ENCODE measurements at regions not wholly inside any gene's neighbourhood (a gene's known extent, or its start where the extent isn't known, plus 50 kb on each side); places are given as distances from the start of the nearest gene placed in this dataset.

DNA sequence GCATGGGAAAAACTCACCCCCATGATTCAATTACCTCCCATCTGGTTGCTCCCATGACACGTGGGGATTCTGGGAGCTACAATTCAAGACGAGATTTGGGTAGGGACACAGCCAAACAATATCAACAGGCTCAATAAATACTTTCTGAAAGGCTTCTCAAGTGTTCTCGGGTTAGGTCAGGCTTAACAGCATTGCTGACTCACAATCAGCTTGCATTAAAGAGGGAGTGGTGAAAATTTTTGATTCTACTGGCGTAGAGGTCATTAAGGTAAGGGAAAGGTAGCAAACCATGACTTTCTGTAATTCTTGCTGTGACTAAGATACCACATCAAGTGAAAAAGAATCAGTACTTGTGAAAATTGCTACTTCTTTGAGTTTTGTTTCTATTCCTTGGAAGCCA, 126.4 kb downstream of the JCAD start:
- no peak for DNase-seq (ENCODE audit: low spot score)
- ChIA-PET POLR2A (ENCODE audit: low non-redundant PET) (no interaction called here), CTCF (no interaction called here)
- no TSS peak for BruUV-seq (replicated peaks)
- no peak overlapping the region for H3K27ac ChIP-seq (ENCODE audit: low read depth, low read length, poor library complexity, severe bottlenecking)
- intact Hi-C loops (cut with micrococcal nuclease; ENCODE audit: unreplicated experiment) = no loop called here
- no peaks in the 10 kb centered on the region for H3K9me3 ChIP-seq (ENCODE audit: low read depth, low read length, poor library complexity, severe bottlenecking)
- H3K4me3 ChIP-seq (ENCODE audit: low read depth, low read length, poor library complexity, severe bottlenecking) = no peak overlapping the region
- no peaks in the 10 kb centered on the region for H3K36me3 ChIP-seq (ENCODE audit: insufficient read depth, low read length, poor library complexity, severe bottlenecking)
- no peaks in the 10 kb centered on the region for H3K27me3 ChIP-seq (replicated peaks; ENCODE audit: insufficient read depth, low read depth, low read length, poor library complexity)
- TF ChIP-seq EZH2 (IDR thresholded peaks at IDR 0.05; ENCODE audit: borderline replicate concordance, low read depth, low read length, poor library complexity, severe bottlenecking) = no peak
- TF ChIP-seq, protein P1, sequence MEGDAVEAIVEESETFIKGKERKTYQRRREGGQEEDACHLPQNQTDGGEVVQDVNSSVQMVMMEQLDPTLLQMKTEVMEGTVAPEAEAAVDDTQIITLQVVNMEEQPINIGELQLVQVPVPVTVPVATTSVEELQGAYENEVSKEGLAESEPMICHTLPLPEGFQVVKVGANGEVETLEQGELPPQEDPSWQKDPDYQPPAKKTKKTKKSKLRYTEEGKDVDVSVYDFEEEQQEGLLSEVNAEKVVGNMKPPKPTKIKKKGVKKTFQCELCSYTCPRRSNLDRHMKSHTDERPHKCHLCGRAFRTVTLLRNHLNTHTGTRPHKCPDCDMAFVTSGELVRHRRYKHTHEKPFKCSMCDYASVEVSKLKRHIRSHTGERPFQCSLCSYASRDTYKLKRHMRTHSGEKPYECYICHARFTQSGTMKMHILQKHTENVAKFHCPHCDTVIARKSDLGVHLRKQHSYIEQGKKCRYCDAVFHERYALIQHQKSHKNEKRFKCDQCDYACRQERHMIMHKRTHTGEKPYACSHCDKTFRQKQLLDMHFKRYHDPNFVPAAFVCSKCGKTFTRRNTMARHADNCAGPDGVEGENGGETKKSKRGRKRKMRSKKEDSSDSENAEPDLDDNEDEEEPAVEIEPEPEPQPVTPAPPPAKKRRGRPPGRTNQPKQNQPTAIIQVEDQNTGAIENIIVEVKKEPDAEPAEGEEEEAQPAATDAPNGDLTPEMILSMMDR (conservative IDR thresholded peaks at IDR 0.05; ENCODE audit: low read depth, low read length) = no peak
- H3K4me1 ChIP-seq (ENCODE audit: insufficient read depth, low read length, poor library complexity, severe bottlenecking) = no peaks in the 10 kb centered on the region

DNA sequence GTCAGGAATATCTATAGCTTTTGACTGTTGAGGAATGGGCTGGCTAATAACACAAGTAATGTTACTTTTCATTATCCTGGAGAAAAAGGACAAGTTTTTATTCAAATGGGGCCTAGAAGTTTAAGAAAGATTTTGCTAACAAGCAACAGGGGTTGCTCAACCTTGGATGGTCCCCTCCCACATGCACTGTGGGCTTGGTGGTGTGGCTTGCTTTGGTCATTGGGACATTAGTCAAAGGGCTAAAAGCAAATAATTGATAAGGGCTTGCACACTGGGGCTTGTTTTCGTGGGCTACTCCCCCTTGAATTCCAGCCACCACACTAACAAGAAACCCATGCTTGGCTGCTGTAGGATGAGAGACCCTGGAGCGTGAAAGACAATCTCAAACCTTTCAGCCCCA, 127.6 kb downstream of the JCAD start:
- no peak overlapping the region for H3K4me3 ChIP-seq (ENCODE audit: low read depth, low read length, poor library complexity, severe bottlenecking)
- CTCF ChIA-PET = no interaction called here
- intact Hi-C loops (cut with micrococcal nuclease; ENCODE audit: unreplicated experiment) = no loop called here
- DNase-seq (ENCODE audit: low spot score) = no peak
- no peaks in the 10 kb centered on the region for H3K36me3 ChIP-seq (ENCODE audit: insufficient read depth, low read length, poor library complexity, severe bottlenecking)
- no peak for TF ChIP-seq EZH2 (IDR thresholded peaks at IDR 0.05; ENCODE audit: borderline replicate concordance, low read depth, low read length, poor library complexity, severe bottlenecking)
- TF ChIP-seq, protein P1 (conservative IDR thresholded peaks at IDR 0.05; ENCODE audit: low read depth, low read length) = no peak
- BruUV-seq (replicated peaks) = no TSS peak
- no peaks in the 10 kb centered on the region for H3K27me3 ChIP-seq (replicated peaks; ENCODE audit: insufficient read depth, low read depth, low read length, poor library complexity)
- POLR2A ChIA-PET (ENCODE audit: low non-redundant PET) = no interaction called here
- no peaks in the 10 kb centered on the region for H3K4me1 ChIP-seq (ENCODE audit: insufficient read depth, low read length, poor library complexity, severe bottlenecking)
- H3K27ac ChIP-seq (ENCODE audit: low read depth, low read length, poor library complexity, severe bottlenecking) = no peak overlapping the region
- H3K9me3 ChIP-seq (ENCODE audit: low read depth, low read length, poor library complexity, severe bottlenecking) = no peaks in the 10 kb centered on the region

DNA sequence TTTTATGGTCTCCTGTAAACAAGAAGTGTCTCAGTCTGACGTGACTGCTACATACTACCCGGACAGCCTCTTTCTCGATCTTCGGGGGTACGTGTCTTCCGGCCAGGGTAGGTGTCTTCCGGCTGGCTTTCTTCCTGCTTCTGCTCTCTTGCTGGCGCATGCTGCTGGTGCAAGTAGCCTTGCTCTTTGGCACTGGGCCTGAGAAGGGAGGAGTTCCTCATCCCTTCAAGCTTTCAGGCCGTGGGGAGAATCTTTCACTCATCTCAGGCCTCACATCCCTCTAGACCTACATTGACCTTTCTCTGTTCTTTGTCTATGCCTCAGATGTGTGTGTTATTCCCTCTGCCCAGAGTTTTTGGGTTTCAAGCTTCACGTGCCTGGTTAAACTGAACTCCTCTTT, 130.4 kb downstream of the JCAD start:
- Histone ChIP-seq H3K4me3 (ENCODE audit: low read depth, low read length, poor library complexity, severe bottlenecking) (no peak overlapping the region), H3K4me1 (ENCODE audit: insufficient read depth, low read length, poor library complexity, severe bottlenecking) (peaks cover 5% of the 10 kb centered on the region), H3K27ac (ENCODE audit: low read depth, low read length, poor library complexity, severe bottlenecking) (no peak overlapping the region), H3K36me3 (ENCODE audit: insufficient read depth, low read length, poor library complexity, severe bottlenecking) (no peaks in the 10 kb centered on the region), H3K27me3 (replicated peaks; ENCODE audit: insufficient read depth, low read depth, low read length, poor library complexity) (no peaks in the 10 kb centered on the region), H3K9me3 (ENCODE audit: low read depth, low read length, poor library complexity, severe bottlenecking) (no peaks in the 10 kb centered on the region)
- no peak for DNase-seq (ENCODE audit: low spot score)
- intact Hi-C loops (cut with micrococcal nuclease; ENCODE audit: unreplicated experiment) = no loop called here
- no TSS peak for BruUV-seq (replicated peaks)
- no peak for TF ChIP-seq EZH2 (IDR thresholded peaks at IDR 0.05; ENCODE audit: borderline replicate concordance, low read depth, low read length, poor library complexity, severe bottlenecking)
- TF ChIP-seq, protein P1 (conservative IDR thresholded peaks at IDR 0.05; ENCODE audit: low read depth, low read length) = no peak
- CTCF ChIA-PET = no interaction called here
- POLR2A ChIA-PET (ENCODE audit: low non-redundant PET) = no interaction called here

All from A673 (cell line).